ENCODE measurements at regions not wholly inside any gene's neighbourhood (a gene's known extent, or its start where the extent isn't known, plus 50 kb on each side); places are given as distances from the start of the nearest gene placed in this dataset.

- TF ChIP-seq, protein P1, sequence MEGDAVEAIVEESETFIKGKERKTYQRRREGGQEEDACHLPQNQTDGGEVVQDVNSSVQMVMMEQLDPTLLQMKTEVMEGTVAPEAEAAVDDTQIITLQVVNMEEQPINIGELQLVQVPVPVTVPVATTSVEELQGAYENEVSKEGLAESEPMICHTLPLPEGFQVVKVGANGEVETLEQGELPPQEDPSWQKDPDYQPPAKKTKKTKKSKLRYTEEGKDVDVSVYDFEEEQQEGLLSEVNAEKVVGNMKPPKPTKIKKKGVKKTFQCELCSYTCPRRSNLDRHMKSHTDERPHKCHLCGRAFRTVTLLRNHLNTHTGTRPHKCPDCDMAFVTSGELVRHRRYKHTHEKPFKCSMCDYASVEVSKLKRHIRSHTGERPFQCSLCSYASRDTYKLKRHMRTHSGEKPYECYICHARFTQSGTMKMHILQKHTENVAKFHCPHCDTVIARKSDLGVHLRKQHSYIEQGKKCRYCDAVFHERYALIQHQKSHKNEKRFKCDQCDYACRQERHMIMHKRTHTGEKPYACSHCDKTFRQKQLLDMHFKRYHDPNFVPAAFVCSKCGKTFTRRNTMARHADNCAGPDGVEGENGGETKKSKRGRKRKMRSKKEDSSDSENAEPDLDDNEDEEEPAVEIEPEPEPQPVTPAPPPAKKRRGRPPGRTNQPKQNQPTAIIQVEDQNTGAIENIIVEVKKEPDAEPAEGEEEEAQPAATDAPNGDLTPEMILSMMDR (IDR thresholded peaks at IDR 0.05), result no peak
- no peak for TF ChIP-seq POLR2A (IDR thresholded peaks at IDR 0.05)
Measured at GRCh38 chr15:47377465-47377864, 339.8 kb upstream of the SEMA6D start.

Data from uterus (tissue), 2 donors.